Activated CD8-positive, alpha-beta T cell treated with anti-CD3 and anti-CD28 coated beads for 36 hours (primary cell): ENCODE measurements at regions not wholly inside any gene's neighbourhood (a gene's known extent, or its start where the extent isn't known, plus 50 kb on each side); places are given as distances from the start of the nearest gene placed in this dataset.

Source experiments
- ATAC-seq: fragments of 200-7000 bp; cut with Tn5 transposase; one replicate; pipeline ENCODE4 v1.10.0; 2021; ENCODE audit warnings: mild to moderate bottlenecking, moderate library complexity
- CTCF ChIA-PET: fragments of 350-600 bp; sonication (Branson Sonifier 250); formaldehyde crosslinking; loops from one replicate; lab custom pipeline; 2021; ENCODE audit warnings: antibody characterized with exemption; lab: Charles Lee
- POLR2A ChIA-PET: fragments of 350-600 bp; sonication (Branson Sonifier 250); formaldehyde crosslinking; loops from one replicate; lab custom pipeline; 2021; ENCODE audit warnings: antibody characterized with exemption; lab: Charles Lee
- DNase-seq: peaks from one replicate; pipeline ENCODE4 v3.0.0-alpha.2; 2020
- H3K27ac Mint-ChIP-seq: one replicate; pipeline ENCODE4 v1.8.0; 2021; ENCODE audit warnings: mild to moderate bottlenecking, mixed read lengths
- H3K27me3 Mint-ChIP-seq: one replicate; pipeline ENCODE4 v1.8.0; 2021; ENCODE audit warnings: mixed read lengths
- H3K36me3 Mint-ChIP-seq: one replicate; pipeline ENCODE4 v1.8.0; 2021; ENCODE audit warnings: low read depth, mixed read lengths
- H3K4me1 Mint-ChIP-seq: one replicate; pipeline ENCODE4 v1.8.0; 2021; ENCODE audit warnings: low read depth, mixed read lengths
- H3K4me3 Mint-ChIP-seq: one replicate; pipeline ENCODE4 v1.8.0; 2021; ENCODE audit warnings: mild to moderate bottlenecking, moderate library complexity, mixed read lengths
- H3K9me3 Mint-ChIP-seq: one replicate; pipeline ENCODE4 v1.8.0; 2021; ENCODE audit warnings: mixed read lengths
- intact Hi-C: fragments of 100-400 bp; cut with micrococcal nuclease; formaldehyde crosslinking; loops from one replicate; pipeline ENCODE4 v1.10.0; 2022
- TF ChIP-seq, protein P1 (sequence below): fragments of 200-600 bp; IDR thresholded peaks from one replicate; pipeline ENCODE4 v1.8.0; 2022; ENCODE audit warnings: antibody characterized with exemption, mild to moderate bottlenecking

DNA sequence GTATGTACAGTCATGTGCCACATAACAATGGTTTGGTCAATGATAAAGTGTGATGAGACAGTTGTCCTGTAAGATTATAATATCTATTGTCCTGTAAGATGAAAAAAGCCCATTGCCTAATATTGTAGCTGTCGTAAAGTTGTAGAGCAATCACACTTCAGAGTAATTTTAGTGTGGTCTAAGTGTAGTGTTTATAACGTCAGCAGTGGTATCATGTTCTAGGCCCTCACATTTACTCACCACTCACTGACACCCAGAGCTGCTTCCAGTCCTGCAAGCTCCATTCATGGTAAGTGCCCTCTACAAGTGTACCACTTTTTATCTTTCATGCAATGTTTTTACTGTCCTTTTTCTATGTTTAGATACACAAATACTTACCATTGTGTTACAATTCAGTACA lies 259.9 kb upstream of the RAB4A start:
- Mint-ChIP-seq H3K4me1 (no peaks in the 10 kb centered on the region), H3K27ac (no peak overlapping the region), H3K9me3 (no peaks in the 10 kb centered on the region), H3K27me3 (no peaks in the 10 kb centered on the region), H3K4me3 (no peak overlapping the region), H3K36me3 (no peaks in the 10 kb centered on the region)
- intact Hi-C loops: no loop called here
- no peak for DNase-seq
- TF ChIP-seq, protein P1, sequence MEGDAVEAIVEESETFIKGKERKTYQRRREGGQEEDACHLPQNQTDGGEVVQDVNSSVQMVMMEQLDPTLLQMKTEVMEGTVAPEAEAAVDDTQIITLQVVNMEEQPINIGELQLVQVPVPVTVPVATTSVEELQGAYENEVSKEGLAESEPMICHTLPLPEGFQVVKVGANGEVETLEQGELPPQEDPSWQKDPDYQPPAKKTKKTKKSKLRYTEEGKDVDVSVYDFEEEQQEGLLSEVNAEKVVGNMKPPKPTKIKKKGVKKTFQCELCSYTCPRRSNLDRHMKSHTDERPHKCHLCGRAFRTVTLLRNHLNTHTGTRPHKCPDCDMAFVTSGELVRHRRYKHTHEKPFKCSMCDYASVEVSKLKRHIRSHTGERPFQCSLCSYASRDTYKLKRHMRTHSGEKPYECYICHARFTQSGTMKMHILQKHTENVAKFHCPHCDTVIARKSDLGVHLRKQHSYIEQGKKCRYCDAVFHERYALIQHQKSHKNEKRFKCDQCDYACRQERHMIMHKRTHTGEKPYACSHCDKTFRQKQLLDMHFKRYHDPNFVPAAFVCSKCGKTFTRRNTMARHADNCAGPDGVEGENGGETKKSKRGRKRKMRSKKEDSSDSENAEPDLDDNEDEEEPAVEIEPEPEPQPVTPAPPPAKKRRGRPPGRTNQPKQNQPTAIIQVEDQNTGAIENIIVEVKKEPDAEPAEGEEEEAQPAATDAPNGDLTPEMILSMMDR: no peak
- ChIA-PET CTCF (interaction anchor here (1.7 kb wide), 1 partner anchor 216 kb away, joined by 5 read pairs; no protein-coding TSS in a partner anchor), POLR2A (interaction anchor here (0.6 kb wide), 1 partner anchor 1825 kb away, joined by 3 read pairs; no protein-coding TSS in a partner anchor)
- no peak for ATAC-seq

DNA sequence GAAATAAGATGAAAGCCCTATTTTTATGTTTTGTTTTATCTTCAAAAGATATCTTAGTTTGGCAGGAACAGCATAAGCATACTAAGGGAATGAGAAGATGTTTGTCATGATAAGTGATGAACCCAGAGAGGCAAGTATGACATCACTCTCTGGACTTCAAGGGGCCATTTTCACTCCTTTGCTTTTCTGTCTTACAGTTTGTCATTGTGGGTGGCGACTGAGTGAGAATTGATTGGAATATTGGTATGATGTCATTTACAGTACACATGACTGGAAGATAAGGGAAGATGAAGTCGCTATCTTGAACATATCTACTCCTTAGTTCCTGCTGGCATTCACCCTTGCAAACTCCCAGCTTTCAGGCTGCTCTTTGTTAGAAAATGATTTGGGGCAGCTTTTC lies 258.1 kb upstream of the RAB4A start:
- intact Hi-C loops: no loop called here
- H3K9me3 Mint-ChIP-seq: no peaks in the 10 kb centered on the region
- DNase-seq (no peak), ATAC-seq (no peak)
- H3K36me3 Mint-ChIP-seq: no peaks in the 10 kb centered on the region
- H3K27me3 Mint-ChIP-seq: no peaks in the 10 kb centered on the region
- POLR2A ChIA-PET: no interaction called here
- TF ChIP-seq, protein P1: no peak
- no peak overlapping the region for H3K4me3 Mint-ChIP-seq
- no peaks in the 10 kb centered on the region for H3K4me1 Mint-ChIP-seq
- no peak overlapping the region for H3K27ac Mint-ChIP-seq
- CTCF ChIA-PET: no interaction called here

DNA sequence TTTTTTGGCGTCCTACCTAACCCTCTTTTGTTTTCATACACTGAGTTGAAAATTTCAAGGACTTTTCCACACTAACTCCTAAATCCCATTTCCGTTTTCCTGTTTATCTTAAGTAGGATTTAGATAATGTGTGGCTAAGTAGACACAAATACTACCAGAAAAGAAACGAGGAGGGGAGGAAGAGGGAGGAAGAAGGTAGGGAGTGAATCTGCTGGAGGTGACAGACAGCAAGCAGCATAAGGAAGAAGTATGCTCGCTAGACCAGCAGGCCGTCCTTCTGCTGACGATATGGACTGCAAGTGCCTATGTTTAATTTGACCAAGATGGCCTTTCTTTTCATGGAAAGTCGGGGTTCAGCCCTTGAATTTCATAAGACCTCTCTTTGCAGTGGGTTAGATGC lies 256.9 kb upstream of the RAB4A start:
- CTCF ChIA-PET: no interaction called here
- intact Hi-C loops: no loop called here
- H3K36me3 Mint-ChIP-seq: no peaks in the 10 kb centered on the region

DNA sequence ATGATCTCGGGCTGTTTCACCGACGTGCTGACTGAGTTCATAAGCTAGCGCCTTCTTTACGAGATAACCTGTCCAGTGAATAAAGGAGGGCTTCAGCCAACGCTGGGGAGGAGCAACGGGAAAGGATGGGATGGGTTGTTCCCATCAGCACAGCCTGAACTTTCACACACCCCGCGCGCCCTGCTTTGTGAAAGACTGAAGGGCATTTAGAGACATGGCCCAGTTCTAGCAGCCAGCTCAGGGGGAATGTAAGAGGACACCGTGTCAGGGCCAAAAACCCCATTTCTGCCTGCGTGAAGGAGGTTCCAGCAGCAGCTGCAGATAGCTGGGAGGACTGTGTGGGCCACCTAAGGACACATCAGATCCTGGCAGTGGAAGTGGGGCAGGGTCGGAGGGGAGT lies 255.1 kb upstream of the RAB4A start:
- H3K4me3 Mint-ChIP-seq: no peak overlapping the region
- intact Hi-C loops: no loop called here

More for the DNA sequence above, 256.9 kb upstream of the RAB4A start:
- TF ChIP-seq, protein P1: no peak
- Mint-ChIP-seq H3K4me1 (no peaks in the 10 kb centered on the region), H3K9me3 (no peaks in the 10 kb centered on the region), H3K27me3 (no peaks in the 10 kb centered on the region), H3K4me3 (no peak overlapping the region), H3K27ac (no peak overlapping the region)
- no peak for ATAC-seq
- POLR2A ChIA-PET: no interaction called here
- DNase-seq: no peak

DNA sequence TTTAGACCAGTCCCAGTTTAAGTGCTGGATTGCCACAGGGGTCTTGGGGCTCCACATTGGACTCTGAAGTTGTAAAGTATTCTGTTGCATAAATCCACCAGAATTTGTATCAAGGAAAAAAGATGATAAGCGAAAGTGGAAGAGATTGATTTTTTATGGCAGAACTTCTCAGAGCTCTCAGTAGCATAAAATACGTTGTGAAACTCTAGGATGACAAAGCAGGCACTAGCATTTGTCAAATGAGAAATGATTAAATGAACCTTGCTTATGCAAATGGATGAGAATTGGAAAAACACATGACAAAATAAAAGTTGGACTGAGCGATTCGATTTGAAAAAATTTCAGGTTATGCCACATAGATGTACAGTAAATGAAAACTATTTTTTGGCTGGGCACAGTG lies 253.8 kb upstream of the RAB4A start:
- H3K27ac Mint-ChIP-seq: no peak overlapping the region
- H3K36me3 Mint-ChIP-seq: no peaks in the 10 kb centered on the region
- no peaks in the 10 kb centered on the region for H3K27me3 Mint-ChIP-seq
- CTCF ChIA-PET: no interaction called here
- H3K9me3 Mint-ChIP-seq: no peaks in the 10 kb centered on the region
- POLR2A ChIA-PET: no interaction called here
- intact Hi-C loops: no loop called here
- DNase-seq (no peak), ATAC-seq (no peak)
- TF ChIP-seq, protein P1: no peak
- no peaks in the 10 kb centered on the region for H3K4me1 Mint-ChIP-seq
- no peak overlapping the region for H3K4me3 Mint-ChIP-seq

More for the DNA sequence above, 255.1 kb upstream of the RAB4A start:
- POLR2A ChIA-PET: interaction anchor here (0.6 kb wide), 1 partner anchor 27 kb away, joined by 3 read pairs; no protein-coding TSS in a partner anchor
- no peaks in the 10 kb centered on the region for H3K27me3 Mint-ChIP-seq
- TF ChIP-seq, protein P1: no peak
- no peaks in the 10 kb centered on the region for H3K4me1 Mint-ChIP-seq
- no peak overlapping the region for H3K27ac Mint-ChIP-seq
- DNase-seq: no peak
- no peaks in the 10 kb centered on the region for H3K9me3 Mint-ChIP-seq
- no peaks in the 10 kb centered on the region for H3K36me3 Mint-ChIP-seq
- CTCF ChIA-PET: interaction anchor here (1.2 kb wide), 1 partner anchor 211 kb away, joined by 3 read pairs; no protein-coding TSS in a partner anchor
- no peak for ATAC-seq
